SK-N-SH (cell line): ENCODE measurements at regions not wholly inside any gene's neighbourhood (a gene's known extent, or its start where the extent isn't known, plus 50 kb on each side); places are given as distances from the start of the nearest gene placed in this dataset.

Experiments
- CTCF ChIA-PET: fragments of 300-600, 350-600 bp; formaldehyde crosslinking; extraction: SDS; loops from one replicate; lab custom pipeline; 2021; lab: Yijun Ruan, JAX
- POLR2A ChIA-PET: fragments of 350-600 bp; sonication (Branson Sonifier 250); formaldehyde crosslinking; extraction: SDS; loops from one replicate; lab custom pipeline; 2020; ENCODE audit warnings: antibody characterized with exemption, inconsistent platforms; lab: Yijun Ruan, JAX
- DNase-seq: peaks from one replicate; pipeline ENCODE4 v3.0.0; 2012
- H2AFZ ChIP-seq: fragments of 200-600 bp; sonication (generic); 2 replicates; pipeline ENCODE4 v1.8.1; 2016; ENCODE audit warnings: antibody characterized with exemption, mild to moderate bottlenecking, low read depth
- H3F3A ChIP-seq: fragments of 200-600 bp; sonication (generic); replicated peaks from 2 replicates; pipeline ENCODE3; 2016; ENCODE audit warnings: antibody characterized with exemption, mild to moderate bottlenecking; ENCODE audit not compliant: insufficient read depth
- H3K27ac ChIP-seq, 2 experiments: fragments of 200-500 bp in 1 of 2; fragments of 200-600 bp in 1 of 2; sonication (Bioruptor generic) in 1 of 2; sonication (generic), shearing (Covaris generic) in 1 of 2; 2 replicates each; pipeline versions ENCODE4 v1.5.1 to v1.6.1; 2014 to 2016; ENCODE audit warnings: low read depth in 2 of 2, inconsistent platforms in 1 of 2, low read length in 1 of 2, mild to moderate bottlenecking in 1 of 2, mixed read lengths in 1 of 2
- H3K27me3 ChIP-seq: fragments of 200-600 bp; sonication (generic), shearing (Covaris generic); 2 replicates; pipeline ENCODE4 v1.6.1; 2016; ENCODE audit warnings: mixed run types; ENCODE audit not compliant: insufficient read depth
- H3K36me3 ChIP-seq, 2 experiments: fragments of 200-500 bp in 1 of 2; fragments of 200-600 bp in 1 of 2; sonication (Bioruptor generic) in 1 of 2; sonication (generic) in 1 of 2; replicated peaks in 1 of 2; 2 replicates each; pipeline versions ENCODE3 to v1.5.1; 2014 to 2016; ENCODE audit warnings: low read length in 1 of 2, mild to moderate bottlenecking in 1 of 2; ENCODE audit not compliant: insufficient read depth in 2 of 2, control insufficient read depth in 1 of 2
- H3K4me1 ChIP-seq, 2 experiments: fragments of 200-500 bp in 1 of 2; fragments of 200-600 bp in 1 of 2; sonication (Bioruptor generic) in 1 of 2; sonication (generic), shearing (Covaris generic) in 1 of 2; 2 replicates each; pipeline versions ENCODE4 v1.5.1 to v1.6.1; 2014 to 2016; ENCODE audit warnings: low read depth in 1 of 2, low read length in 1 of 2, mixed run types in 1 of 2; ENCODE audit not compliant: insufficient read depth in 2 of 2, control insufficient read depth in 1 of 2
- H3K4me2 ChIP-seq: fragments of 200-600 bp; sonication (generic), shearing (Covaris generic); 2 replicates; pipeline ENCODE4 v1.6.1; 2017; ENCODE audit warnings: mixed run types
- H3K4me3 ChIP-seq, 2 experiments: fragments of 200-500 bp in 1 of 2; fragments of 200-600 bp in 1 of 2; sonication (Bioruptor generic) in 1 of 2; sonication (generic), shearing (Covaris generic) in 1 of 2; 2 replicates each; pipeline versions ENCODE4 v1.5.1 to v1.8.1; 2014 to 2016; ENCODE audit warnings: low read depth in 2 of 2, inconsistent platforms in 1 of 2, low read length in 1 of 2, mild to moderate bottlenecking in 1 of 2, mixed read lengths in 1 of 2, moderate library complexity in 1 of 2
- H3K79me2 ChIP-seq: fragments of 200-600 bp; sonication (generic); 2 replicates; pipeline ENCODE4 v1.8.1; 2017; ENCODE audit warnings: mild to moderate bottlenecking; ENCODE audit not compliant: insufficient read depth
- H3K9ac ChIP-seq: fragments of 200-600 bp; sonication (generic); 2 replicates; pipeline ENCODE4 v1.6.1; 2017; ENCODE audit warnings: mixed run types
- H3K9me2 ChIP-seq: fragments of 200-600 bp; sonication (generic); 2 replicates; pipeline ENCODE4 v1.6.1; 2017; ENCODE audit warnings: mixed run types
- H3K9me3 ChIP-seq: fragments of 200-600 bp; sonication (generic); 2 replicates; pipeline ENCODE4 v1.6.1; 2017; ENCODE audit warnings: mixed run types, mild to moderate bottlenecking, moderate library complexity
- H4K20me1 ChIP-seq: fragments of 200-600 bp; sonication (generic); 2 replicates; pipeline ENCODE4 v1.6.1; 2017; ENCODE audit warnings: mild to moderate bottlenecking, mixed run types; ENCODE audit not compliant: insufficient read depth
- CHD2 ChIP-seq: fragments of 150-350 bp; IDR thresholded peaks from 2 replicates; pipeline ENCODE4 v1.6.1; 2018; ENCODE audit warnings: low read length; ENCODE audit not compliant: partially characterized antibody
- IRF3 ChIP-seq: fragments of 150-350 bp; IDR thresholded peaks from 2 replicates; pipeline ENCODE4 v1.6.1; 2016; ENCODE audit warnings: mild to moderate bottlenecking, low read depth, low read length
- JUND ChIP-seq: IDR thresholded peaks from 2 replicates; pipeline ENCODE4 v1.4.0; 2012
- MAX ChIP-seq: IDR thresholded peaks from 2 replicates; pipeline ENCODE4 v1.4.0; 2012; ENCODE audit warnings: low read depth
- MEF2A ChIP-seq: IDR thresholded peaks from 2 replicates; pipeline ENCODE4 v1.4.0; 2012; ENCODE audit warnings: low read depth, borderline replicate concordance
- PBX3 ChIP-seq: IDR thresholded peaks from 2 replicates; pipeline ENCODE4; 2012
- WGBS: methylation state at CpG from one replicate; pipeline ENCODE4 v1.1.6; 2017; ENCODE audit warnings: low lambda C conversion rate; 5-methylcytosine and 5-hydroxymethylcytosine counted together
- TF ChIP-seq, protein P1 (sequence below): IDR thresholded peaks from 2 replicates; pipeline ENCODE4 v1.4.0; 2012; ENCODE audit warnings: low read depth, borderline replicate concordance

- Histone ChIP-seq H3K36me3 (no peaks in the 10 kb centered on the region), H3K9ac (no peak overlapping the region), H2AFZ (no peak overlapping the region), H3K9me3 (no peaks in the 10 kb centered on the region), H3K79me2 (no peaks in the 10 kb centered on the region), H3K27me3 (no peaks in the 10 kb centered on the region), H3K4me3 (no peak overlapping the region), H3K4me1 (no peaks in the 10 kb centered on the region), H3K4me2 (no peak overlapping the region), H3K27ac (no peak overlapping the region), H3F3A (no peaks in the 10 kb centered on the region), H3K9me2 (no peaks in the 10 kb centered on the region), H4K20me1 (no peaks in the 10 kb centered on the region)
- TF ChIP-seq JUND (no peak), MEF2A (no peak), IRF3 (no peak)
- DNase-seq: no peak
- POLR2A ChIA-PET: no interaction called here
- CTCF ChIA-PET: no interaction called here
- 19% methylated on average over 8 of the region's 8 CpGs for WGBS
Measured at GRCh38 chr3:40827942-40828688, 303.4 kb downstream of the ZNF621 start.

DNA sequence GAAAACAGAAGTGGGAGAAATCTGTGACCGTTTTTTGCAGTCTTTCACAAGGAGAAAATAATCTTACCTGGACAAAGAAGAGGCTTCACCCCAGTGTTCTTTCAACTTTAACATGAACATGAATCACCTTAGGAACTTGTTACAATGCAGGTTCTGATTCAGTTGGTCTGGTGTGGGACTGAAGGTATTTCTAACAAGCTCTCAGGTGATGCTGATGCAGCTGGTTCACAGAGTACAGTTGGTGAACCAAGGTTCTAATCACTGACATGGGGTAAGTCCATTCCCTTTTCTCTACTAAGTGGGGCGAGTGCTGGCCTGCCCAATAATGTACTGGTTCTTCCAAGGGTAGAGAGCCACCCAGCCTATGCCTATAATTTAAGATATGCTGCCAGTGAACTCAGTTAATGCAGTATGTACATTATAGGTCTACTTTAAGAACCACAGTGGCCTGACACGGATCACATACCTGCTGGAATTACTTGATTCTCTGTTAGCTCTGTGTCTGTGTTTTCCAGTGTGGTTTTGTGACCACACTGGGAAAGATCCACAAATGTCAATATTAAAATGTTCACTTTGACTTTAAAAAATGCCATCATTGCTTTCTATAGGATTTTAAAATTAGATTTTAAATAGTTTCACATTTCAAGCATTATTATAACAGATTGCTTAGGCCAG, 304.1 kb downstream of the ZNF621 start:
- H3K27me3 ChIP-seq: no peaks in the 10 kb centered on the region
- no peak overlapping the region for H2AFZ ChIP-seq
- 15% methylated on average over 2 of the region's 3 CpGs for WGBS
- H3K4me2 ChIP-seq: no peak overlapping the region
- no peaks in the 10 kb centered on the region for H3K9me3 ChIP-seq
- TF ChIP-seq PBX3 (no peak), MAX (no peak), CHD2 (no peak)
- TF ChIP-seq, protein P1, sequence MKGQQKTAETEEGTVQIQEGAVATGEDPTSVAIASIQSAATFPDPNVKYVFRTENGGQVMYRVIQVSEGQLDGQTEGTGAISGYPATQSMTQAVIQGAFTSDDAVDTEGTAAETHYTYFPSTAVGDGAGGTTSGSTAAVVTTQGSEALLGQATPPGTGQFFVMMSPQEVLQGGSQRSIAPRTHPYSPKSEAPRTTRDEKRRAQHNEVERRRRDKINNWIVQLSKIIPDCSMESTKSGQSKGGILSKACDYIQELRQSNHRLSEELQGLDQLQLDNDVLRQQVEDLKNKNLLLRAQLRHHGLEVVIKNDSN: no peak
- H3K36me3 ChIP-seq: no peaks in the 10 kb centered on the region
- H3K79me2 ChIP-seq: no peaks in the 10 kb centered on the region
- no peak overlapping the region for H3K27ac ChIP-seq
- no peaks in the 10 kb centered on the region for H4K20me1 ChIP-seq
- no peak for DNase-seq
- H3K9ac ChIP-seq: no peak overlapping the region
- H3F3A ChIP-seq: no peaks in the 10 kb centered on the region
- H3K4me3 ChIP-seq: no peak overlapping the region
- POLR2A ChIA-PET: no interaction called here
- H3K4me1 ChIP-seq: no peaks in the 10 kb centered on the region
- CTCF ChIA-PET: interaction anchor here (0.8 kb wide), 1 partner anchor 18 kb away, joined by 3 read pairs; no protein-coding TSS in a partner anchor
- no peaks in the 10 kb centered on the region for H3K9me2 ChIP-seq
